K562 (cell line): ENCODE measurements at regions not wholly inside any gene's neighbourhood (a gene's known extent, or its start where the extent isn't known, plus 50 kb on each side); places are given as distances from the start of the nearest gene placed in this dataset.

Experiments
- ATAC-seq: fragments of 200-7000 bp; cut with Tn5 transposase; 3 replicates; pipeline ENCODE4 v1.9.1; 2020; ENCODE audit warnings: moderate library complexity
- BruUV-seq: library from RNA; stranded (reverse); fragments of 400-500 nt; replicated peaks from 2 replicates; lab custom pipeline; 2021; lab: Mats Ljungman, UMichigan
- CTCF ChIA-PET: fragments of 300-600 bp; formaldehyde crosslinking; extraction: SDS; loops from one replicate; lab custom pipeline; 2021; ENCODE audit warnings: low intra/inter-chr PET ratio; lab: Yijun Ruan, JAX
- POLR2A ChIA-PET: fragments of 300-600, 350-650 bp; sonication (Branson Sonifier 250); formaldehyde crosslinking; extraction: SDS; loops from one replicate; lab custom pipeline; 2021; ENCODE audit warnings: antibody characterized with exemption, inconsistent platforms; lab: Yijun Ruan, JAX
- DNase-seq, 4 experiments: peaks; one replicate each; pipeline versions ENCODE4 v3.0.0 to v3.0.0-alpha.2; 2011 to 2018; ENCODE audit warnings: low spot score in 3 of 4, mixed read lengths in 3 of 4; ENCODE audit errors: extremely low read depth in 1 of 4
- FAIRE-seq: peaks from 2 replicates; lab custom pipeline; 2011; peaks lifted over from hg19 to GRCh38; lab: Jason Lieb, UNC
- H2AFZ ChIP-seq: 2 replicates; pipeline ENCODE4 v1.6.0; 2011; ENCODE audit warnings: low read depth, low read length, control low read depth, inconsistent platforms
- H3K27ac ChIP-seq: fragments of 200-600 bp; 3 replicates; pipeline ENCODE4 v1.8.0; 2011; ENCODE audit warnings: low read depth, mild to moderate bottlenecking, control low read depth, inconsistent platforms, low read length, moderate library complexity, mixed read lengths; ENCODE audit errors: extremely low read depth
- H3K27me3 ChIP-seq, 2 experiments: fragments of 300-600 bp in 1 of 2; 2 replicates in 1 of 2; 3 replicates in 1 of 2; pipeline versions ENCODE4 v1.6.0 to v1.8.0; 2011; ENCODE audit warnings: inconsistent platforms in 2 of 2, low read length in 2 of 2, mild to moderate bottlenecking in 1 of 2, mixed read lengths in 1 of 2, moderate library complexity in 1 of 2; ENCODE audit not compliant: control insufficient read depth in 2 of 2, insufficient read depth in 2 of 2
- H3K36me3 ChIP-seq: fragments of 300-600 bp; 3 replicates; pipeline ENCODE4 v1.8.0; 2011; ENCODE audit warnings: mild to moderate bottlenecking, low read length, inconsistent platforms; ENCODE audit not compliant: control insufficient read depth, insufficient read depth
- H3K4me1 ChIP-seq, 2 experiments: fragments of 200-600 bp in 1 of 2; replicated peaks in 1 of 2; 2 replicates in 1 of 2; 3 replicates in 1 of 2; pipeline versions ENCODE4 v1.5.1 to v1.8.0; 2011; ENCODE audit warnings: inconsistent platforms in 2 of 2, low read length in 2 of 2, mild to moderate bottlenecking in 1 of 2, mixed read lengths in 1 of 2, moderate library complexity in 1 of 2; ENCODE audit not compliant: control insufficient read depth in 2 of 2, insufficient read depth in 2 of 2
- H3K4me2 ChIP-seq: 2 replicates; pipeline ENCODE4 v1.6.1; 2011; ENCODE audit warnings: low read length, control low read depth, inconsistent platforms, mixed read lengths; ENCODE audit not compliant: insufficient read depth
- H3K4me3 ChIP-seq: fragments of 200-600 bp; sonication (generic), shearing (Covaris generic); 2 replicates; pipeline ENCODE4 v1.5.1; 2016; ENCODE audit warnings: control low read depth, inconsistent platforms
- H3K79me2 ChIP-seq: fragments of 200-600 bp; 3 replicates; pipeline ENCODE4 v1.8.0; 2011; ENCODE audit warnings: low read length, inconsistent platforms; ENCODE audit not compliant: control insufficient read depth, insufficient read depth
- H3K9ac ChIP-seq, 2 experiments: 2 replicates each; pipeline versions ENCODE4 v1.6.0 to v1.6.1; 2011; ENCODE audit warnings: low read depth in 2 of 2, low read length in 2 of 2, control low read depth in 1 of 2, inconsistent platforms in 1 of 2, mild to moderate bottlenecking in 1 of 2, mixed read lengths in 1 of 2; ENCODE audit not compliant: insufficient read depth in 1 of 2
- H3K9me1 ChIP-seq: one replicate; pipeline ENCODE4 v1.6.0; 2011; ENCODE audit warnings: inconsistent platforms, mild to moderate bottlenecking, low read length, moderate library complexity; ENCODE audit not compliant: control insufficient read depth, insufficient read depth
- H3K9me3 ChIP-seq: replicated peaks from 2 replicates; pipeline ENCODE4 v1.5.1; 2011; ENCODE audit warnings: low read depth, low read length, inconsistent platforms; ENCODE audit not compliant: control insufficient read depth, insufficient read depth
- H4K20me1 ChIP-seq: replicated peaks from 2 replicates; pipeline ENCODE4 v1.6.1; 2011; ENCODE audit warnings: low read length, inconsistent platforms, mixed read lengths; ENCODE audit not compliant: control insufficient read depth, insufficient read depth
- CEBPG ChIP-seq, 3 experiments: fragments of 200-800 bp in 1 of 3; sonication (Bioruptor generic) in 1 of 3; sonication (generic) in 1 of 3; formaldehyde crosslinking in 1 of 3; IDR thresholded peaks in 2 of 3; conservative IDR thresholded peaks in 1 of 3; 2 replicates each; pipeline versions ENCODE4 v1.6.1 to v1.8.0; 2016 to 2022; ENCODE audit warnings: missing compliant biosample characterization in 2 of 3, missing genetic modification characterization in 2 of 3, mild to moderate bottlenecking in 1 of 3, missing genetic modification reagents in 1 of 3
- NKRF ChIP-seq: fragments of 450-650 bp; IDR thresholded peaks from 2 replicates; pipeline ENCODE4 v1.6.1; 2016; ENCODE audit warnings: borderline replicate concordance
- PBX2 ChIP-seq, 2 experiments: IDR thresholded peaks in 1 of 2; conservative IDR thresholded peaks in 1 of 2; 2 replicates each; pipeline ENCODE4 v1.6.1; 2016; ENCODE audit warnings: low read depth in 2 of 2, mild to moderate bottlenecking in 1 of 2, missing compliant biosample characterization in 1 of 2, missing genetic modification characterization in 1 of 2, moderate library complexity in 1 of 2
- WGBS: fragments of 100-300 bp; shearing (Covaris generic); methylation state at CpG from one replicate; pipeline ENCODE4 v1.1.6; 2016; ENCODE audit warnings: low coverage, mixed read lengths; ENCODE audit not compliant: insufficient coverage; ENCODE audit errors: missing lambda C conversion rate; 5-methylcytosine and 5-hydroxymethylcytosine counted together
- in situ Hi-C: fragments of 300-500 bp; cut with MboI; formaldehyde crosslinking; loops from 4 replicates; pipeline ENCODE4 v1.15.0; 2018; ENCODE audit warnings: inconsistent platforms, mixed read lengths
- intact Hi-C: fragments of 100-400 bp; cut with micrococcal nuclease; formaldehyde crosslinking; loops from 2 replicates; pipeline ENCODE4 v1.14.2; 2022
- TF ChIP-seq, protein P1 (sequence below): sonication (generic); formaldehyde crosslinking; IDR thresholded peaks from 2 replicates; pipeline ENCODE4 v1.8.0; 2022; ENCODE audit warnings: mild to moderate bottlenecking, missing genetic modification reagents

- TF ChIP-seq NKRF (no peak), CEBPG (CRISPR knock-in tag; IDR thresholded peaks at IDR 0.05) (no peak), CEBPG (tag; conservative IDR thresholded peaks at IDR 0.05 in 1 of 2, IDR thresholded peaks at IDR 0.05 in 1 of 2) (peak; percentile 29 to 40; a peak in 1 of 4 replicates)
Observed at GRCh38 chr2:111638274-111638877, 245.6 kb downstream of the ANAPC1 start (continued).

- no peak overlapping the region for H3K4me3 ChIP-seq
- H3K9me1 ChIP-seq, result no peaks in the 10 kb centered on the region
- peaks cover 7 to 10% of the 10 kb centered on the region in 2 experiments; a peak in 4 of 5 replicates for H3K4me1 ChIP-seq
- 29% methylated on average over 2 of the region's 2 CpGs for WGBS
- H2AFZ ChIP-seq, result no peak overlapping the region
- H3K27ac ChIP-seq, result no peak overlapping the region
- intact Hi-C loops, result no loop called here
- in situ Hi-C loops, result no loop called here
- H3K27me3 ChIP-seq, result no peaks in the 10 kb centered on the region
- BruUV-seq, result no TSS peak
- ATAC-seq (no peak), FAIRE-seq (no peak), DNase-seq (no peak)
- H3K4me2 ChIP-seq, result no peak overlapping the region
- H4K20me1 ChIP-seq, result no peaks in the 10 kb centered on the region
- no peaks in the 10 kb centered on the region for H3K36me3 ChIP-seq
- no peak overlapping the region for H3K9ac ChIP-seq
- TF ChIP-seq CEBPG (CRISPR knock-in tag; IDR thresholded peaks at IDR 0.05) (no peak), CEBPG (tag; conservative IDR thresholded peaks at IDR 0.05 in 1 of 2, IDR thresholded peaks at IDR 0.05 in 1 of 2) (peak in 1 of 2 experiments; percentile 57; a peak in 2 of 4 replicates), PBX2 (CRISPR knock-in tag; IDR thresholded peaks at IDR 0.05; ENCODE audit: low read depth) (no peak), PBX2 (tag; conservative IDR thresholded peaks at IDR 0.05; ENCODE audit: low read depth) (peak; percentile 48)
- TF ChIP-seq, protein P1, sequence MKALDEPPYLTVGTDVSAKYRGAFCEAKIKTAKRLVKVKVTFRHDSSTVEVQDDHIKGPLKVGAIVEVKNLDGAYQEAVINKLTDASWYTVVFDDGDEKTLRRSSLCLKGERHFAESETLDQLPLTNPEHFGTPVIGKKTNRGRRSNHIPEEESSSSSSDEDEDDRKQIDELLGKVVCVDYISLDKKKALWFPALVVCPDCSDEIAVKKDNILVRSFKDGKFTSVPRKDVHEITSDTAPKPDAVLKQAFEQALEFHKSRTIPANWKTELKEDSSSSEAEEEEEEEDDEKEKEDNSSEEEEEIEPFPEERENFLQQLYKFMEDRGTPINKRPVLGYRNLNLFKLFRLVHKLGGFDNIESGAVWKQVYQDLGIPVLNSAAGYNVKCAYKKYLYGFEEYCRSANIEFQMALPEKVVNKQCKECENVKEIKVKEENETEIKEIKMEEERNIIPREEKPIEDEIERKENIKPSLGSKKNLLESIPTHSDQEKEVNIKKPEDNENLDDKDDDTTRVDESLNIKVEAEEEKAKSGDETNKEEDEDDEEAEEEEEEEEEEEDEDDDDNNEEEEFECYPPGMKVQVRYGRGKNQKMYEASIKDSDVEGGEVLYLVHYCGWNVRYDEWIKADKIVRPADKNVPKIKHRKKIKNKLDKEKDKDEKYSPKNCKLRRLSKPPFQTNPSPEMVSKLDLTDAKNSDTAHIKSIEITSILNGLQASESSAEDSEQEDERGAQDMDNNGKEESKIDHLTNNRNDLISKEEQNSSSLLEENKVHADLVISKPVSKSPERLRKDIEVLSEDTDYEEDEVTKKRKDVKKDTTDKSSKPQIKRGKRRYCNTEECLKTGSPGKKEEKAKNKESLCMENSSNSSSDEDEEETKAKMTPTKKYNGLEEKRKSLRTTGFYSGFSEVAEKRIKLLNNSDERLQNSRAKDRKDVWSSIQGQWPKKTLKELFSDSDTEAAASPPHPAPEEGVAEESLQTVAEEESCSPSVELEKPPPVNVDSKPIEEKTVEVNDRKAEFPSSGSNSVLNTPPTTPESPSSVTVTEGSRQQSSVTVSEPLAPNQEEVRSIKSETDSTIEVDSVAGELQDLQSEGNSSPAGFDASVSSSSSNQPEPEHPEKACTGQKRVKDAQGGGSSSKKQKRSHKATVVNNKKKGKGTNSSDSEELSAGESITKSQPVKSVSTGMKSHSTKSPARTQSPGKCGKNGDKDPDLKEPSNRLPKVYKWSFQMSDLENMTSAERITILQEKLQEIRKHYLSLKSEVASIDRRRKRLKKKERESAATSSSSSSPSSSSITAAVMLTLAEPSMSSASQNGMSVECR (CRISPR knock-in tag), result no peak
- no peaks in the 10 kb centered on the region for H3K79me2 ChIP-seq
- ChIA-PET CTCF (no interaction called here), POLR2A (no interaction called here)
- no peaks in the 10 kb centered on the region for H3K9me3 ChIP-seq
Observed at GRCh38 chr2:111640480-111640879, 243.5 kb downstream of the ANAPC1 start.
